Activated gamma-delta T cell treated with anti-CD3 and anti-CD28 coated beads, Interleukin-2, amount 50 U/mL, for 16 hours (primary cell): ENCODE measurements at regions not wholly inside any gene's neighbourhood (a gene's known extent, or its start where the extent isn't known, plus 50 kb on each side); places are given as distances from the start of the nearest gene placed in this dataset.
"Not testable (repeated sequence)": the region's sequence is repeated elsewhere in the genome, so short reads cannot be mapped to it uniquely, and the experiment has no call there.

Experiments used
- DNase-seq: peaks from one replicate; pipeline ENCODE4 v3.0.0-alpha.2; 2020; ENCODE audit warnings: low read depth

DNA sequence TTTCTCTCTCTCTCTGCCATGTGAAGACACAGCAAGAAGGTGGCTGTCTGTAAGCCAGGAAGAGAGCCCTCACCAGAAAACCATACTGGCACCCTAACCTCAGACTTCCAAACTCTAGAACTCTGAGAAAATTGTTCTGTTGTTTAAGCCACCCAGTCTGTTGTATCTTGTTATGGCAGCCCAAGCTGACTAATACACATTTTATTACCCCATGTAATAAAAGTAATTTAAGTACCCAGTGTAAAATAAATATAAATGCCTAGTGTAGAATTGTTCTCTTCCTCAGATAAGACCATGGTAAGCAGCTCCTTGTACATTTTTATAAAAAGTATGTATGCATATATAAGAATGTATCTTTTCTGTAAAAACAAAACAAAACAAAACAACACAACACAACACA, 119.7 kb downstream of the DTL start:
- no peak for DNase-seq

GRCh38 chr1:212157252-212157651, 121.7 kb downstream of the DTL start:
- no peak for DNase-seq

DNA sequence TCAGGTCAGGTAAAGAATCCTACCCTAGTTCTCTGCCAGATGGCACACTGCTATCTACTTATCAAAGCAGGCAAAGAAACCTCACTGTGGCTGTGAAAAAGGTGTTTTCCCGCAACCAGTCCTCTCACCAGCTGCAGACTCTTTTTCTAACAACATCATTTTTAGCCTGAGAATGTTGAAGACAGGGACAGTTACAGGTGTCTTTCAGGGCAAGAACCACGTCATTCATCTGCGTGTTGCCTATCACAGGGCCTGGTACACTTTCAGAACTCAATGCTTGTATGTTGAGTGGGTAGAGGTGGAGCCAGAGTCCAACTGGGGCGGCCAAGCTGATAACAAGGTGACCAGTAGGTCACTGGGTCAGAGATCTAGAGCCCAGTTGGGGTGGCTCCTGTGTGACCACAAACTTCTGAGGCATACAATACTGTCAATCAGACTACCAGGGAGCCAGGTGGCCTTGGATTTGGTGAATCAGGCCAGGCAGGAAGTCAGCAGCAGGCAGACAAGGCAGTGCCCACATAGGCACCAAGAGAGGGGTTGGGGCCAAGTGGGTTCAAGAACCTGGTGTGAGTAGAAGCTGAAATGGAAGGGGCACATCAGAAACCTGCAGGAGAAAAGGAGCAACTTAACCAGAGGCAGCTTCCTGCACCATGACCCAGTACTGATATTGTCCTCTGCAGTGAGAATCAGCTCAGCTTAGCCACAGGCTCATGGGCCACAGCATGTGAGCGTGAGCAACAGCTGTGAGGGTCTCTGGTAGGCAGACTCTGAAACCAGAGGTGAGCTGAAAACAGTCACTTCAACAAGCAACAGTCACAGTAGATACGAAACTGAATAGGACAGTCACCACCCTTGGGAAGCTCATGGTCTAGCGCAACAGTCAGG, 123.6 kb downstream of the DTL start:
- DNase-seq: peak; percentile 3

DNA sequence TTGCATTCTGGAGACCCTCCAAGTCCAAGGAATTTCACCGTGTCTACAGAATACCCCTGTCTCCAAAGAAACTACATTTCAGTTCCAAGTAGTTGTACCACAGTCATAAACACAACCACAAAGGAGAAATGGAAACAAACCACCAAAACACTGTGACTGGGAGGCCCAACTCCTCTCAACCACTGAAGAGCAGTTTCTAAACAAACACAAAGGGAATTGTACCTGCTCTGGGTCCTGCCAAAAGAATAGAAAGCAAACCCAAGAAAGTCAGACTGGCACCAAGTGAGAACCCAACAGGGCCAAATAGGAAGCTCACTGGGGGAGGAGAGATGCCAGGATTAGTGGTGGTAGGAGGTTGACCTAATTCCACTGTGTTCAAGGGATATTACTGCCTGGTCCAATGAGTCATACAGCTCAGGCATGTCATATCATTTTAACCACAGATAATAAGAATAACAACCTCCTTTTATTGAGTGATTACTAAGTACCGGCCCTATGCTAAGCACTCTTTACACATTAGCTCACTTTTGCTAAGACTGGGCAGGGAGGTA, 123.9 kb upstream of the PPP2R5A start:
- no peak for DNase-seq

DNA sequence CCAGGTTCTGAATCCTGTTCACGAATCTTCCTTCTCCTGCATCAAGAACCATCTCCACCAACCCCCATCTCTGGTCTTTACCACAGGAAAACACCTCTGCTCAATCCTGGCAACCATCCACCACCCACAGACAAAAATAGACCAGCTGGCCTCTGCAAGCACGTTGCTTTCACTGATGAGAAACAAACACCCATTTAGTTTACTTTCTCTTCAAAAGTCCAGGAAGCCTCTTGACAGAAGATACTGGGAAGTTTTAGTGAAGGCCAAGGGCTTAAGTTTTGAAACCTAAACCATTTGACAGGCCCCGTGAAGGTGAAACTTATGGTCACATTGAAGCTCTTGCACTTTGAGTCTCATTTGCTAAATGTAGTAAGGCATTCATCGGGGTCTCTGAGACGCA, 122.6 kb upstream of the PPP2R5A start:
- DNase-seq: peak; percentile 31

GRCh38 chr1:212164095-212164872, 120.9 kb upstream of the PPP2R5A start:
- DNase-seq: no peak

- DNase-seq: no peak
Measured at GRCh38 chr1:212166244-212166643, 119.0 kb upstream of the PPP2R5A start.

- DNase-seq: no peak
Measured at GRCh38 chr1:212166644-212167043, 118.6 kb upstream of the PPP2R5A start.

GRCh38 chr1:212167098-212167497, 118.1 kb upstream of the PPP2R5A start:
- no peak for DNase-seq

DNA sequence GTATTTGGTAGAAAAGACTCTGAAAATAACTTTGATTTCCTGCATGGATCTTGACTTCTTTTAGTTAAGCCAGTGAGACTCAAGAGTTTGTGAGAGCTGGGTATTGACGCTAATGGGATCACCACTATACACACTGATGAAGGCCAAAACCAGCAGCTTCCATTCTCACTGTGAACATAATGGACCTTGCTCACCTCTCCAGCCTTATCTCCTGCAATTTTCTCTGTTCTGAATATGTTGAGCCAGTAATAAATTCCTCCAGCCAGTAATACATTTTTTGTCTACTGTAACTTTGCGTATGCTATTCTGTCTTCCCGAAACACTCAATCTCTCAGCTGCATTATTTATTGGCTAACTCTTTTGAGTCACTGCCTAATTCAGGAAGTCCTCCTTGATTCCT, 111.6 kb upstream of the PPP2R5A start:
- DNase-seq: no peak

GRCh38 chr1:212174295-212174694, 110.9 kb upstream of the PPP2R5A start:
- DNase-seq: not testable (repeated sequence)

DNA sequence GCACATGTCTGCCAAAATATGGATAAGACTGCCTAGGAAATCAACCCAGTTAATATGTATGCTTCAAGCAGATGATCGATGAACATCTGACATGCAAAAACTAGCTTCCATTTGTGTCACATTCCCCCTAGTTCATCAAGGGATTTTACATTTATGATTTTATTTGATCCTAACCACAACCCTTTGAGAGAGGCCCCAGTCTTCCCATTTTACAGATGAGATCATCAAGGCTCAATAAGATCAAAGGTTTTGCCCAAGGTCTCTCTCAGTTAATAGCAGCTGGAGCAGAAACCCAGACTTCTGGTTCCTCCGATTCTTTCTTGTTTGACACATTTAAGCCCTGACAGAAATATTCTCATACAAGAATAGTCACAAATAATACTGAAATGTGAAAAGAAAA, 107.7 kb upstream of the PPP2R5A start:
- no peak for DNase-seq

GRCh38 chr1:212178851-212179250, 106.4 kb upstream of the PPP2R5A start:
- DNase-seq: no peak

GRCh38 chr1:212179394-212180076, 105.7 kb upstream of the PPP2R5A start:
- DNase-seq: no peak

DNA sequence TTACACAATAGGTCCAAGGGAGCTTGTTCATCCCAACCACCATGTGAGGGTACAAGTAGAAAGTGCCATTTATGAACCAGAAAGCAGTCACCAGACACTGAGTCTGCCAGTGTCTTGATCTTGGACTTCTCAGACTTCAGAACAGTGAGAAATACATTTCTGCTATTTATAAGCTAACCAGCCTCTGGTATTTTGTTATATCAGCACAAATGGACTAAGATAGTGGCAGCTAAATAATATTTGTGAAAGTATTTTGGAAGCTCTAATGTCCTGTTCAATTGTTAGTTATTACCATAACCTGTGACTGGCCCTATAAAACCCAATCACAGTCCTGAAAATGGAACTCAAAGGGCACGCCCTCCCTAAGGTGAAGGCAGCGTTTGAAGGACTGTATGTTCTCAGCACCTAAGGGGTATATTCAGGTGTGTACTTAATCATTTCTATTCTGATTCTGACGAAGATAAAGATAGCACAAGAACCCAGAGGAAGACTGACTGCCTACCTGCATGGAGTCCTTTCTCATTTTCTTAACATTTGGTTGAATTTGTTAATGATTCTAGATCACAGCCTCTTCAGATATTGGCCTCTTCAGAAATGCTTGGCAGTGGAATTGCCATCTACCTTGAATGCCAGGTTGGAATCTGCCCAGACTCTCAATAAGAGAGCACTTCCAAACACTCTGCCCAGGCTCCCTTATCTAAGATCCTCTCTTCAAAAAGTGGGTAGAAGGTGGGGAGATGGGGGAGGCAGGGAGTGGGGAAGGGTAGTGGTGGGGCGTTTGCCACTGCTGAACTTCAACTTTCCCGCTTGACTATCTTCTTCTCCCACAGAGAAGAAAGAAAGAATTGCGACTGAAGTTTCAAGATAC, 104.0 kb upstream of the PPP2R5A start:
- DNase-seq: no peak

- no peak for DNase-seq
Measured at GRCh38 chr1:212182171-212182570, 103.0 kb upstream of the PPP2R5A start.

GRCh38 chr1:212182579-212182978, 102.6 kb upstream of the PPP2R5A start:
- DNase-seq: no peak

GRCh38 chr1:212186427-212187207, 98.6 kb upstream of the PPP2R5A start:
- no peak for DNase-seq

DNA sequence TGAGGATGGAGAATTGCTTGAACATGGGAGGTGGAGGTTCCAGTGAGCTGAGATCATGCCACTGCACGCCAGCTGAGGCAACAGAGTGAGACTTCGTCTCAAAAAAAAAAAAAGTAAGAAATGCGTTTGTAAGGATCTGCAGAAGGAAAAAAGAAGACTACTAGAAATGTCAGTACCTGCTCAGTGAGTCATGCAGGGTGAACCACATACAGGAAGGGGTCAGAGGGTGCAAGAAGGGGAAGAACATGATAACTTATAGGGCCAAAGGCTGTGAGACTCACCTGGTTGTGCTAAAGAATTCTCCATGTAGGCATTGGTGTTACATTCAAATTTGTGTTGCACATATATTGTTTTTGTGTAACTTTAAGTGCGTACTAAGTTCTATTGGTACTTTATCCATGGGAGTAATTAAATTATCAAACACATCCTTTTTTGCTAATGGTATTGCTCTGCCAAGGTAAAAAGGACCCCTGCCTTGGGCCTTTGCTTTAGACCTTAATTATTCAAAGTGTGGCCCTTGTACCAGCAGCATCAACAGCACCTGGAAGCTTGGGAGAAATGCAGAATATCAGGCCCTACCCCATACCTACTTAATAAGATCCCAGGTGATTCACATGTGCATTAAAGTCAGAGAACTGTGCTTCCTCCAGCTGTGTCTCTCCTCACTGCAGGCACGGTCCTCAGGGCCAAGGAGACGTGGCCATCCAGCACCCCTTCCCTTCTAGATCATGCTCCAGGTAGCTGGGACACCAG, 96.4 kb upstream of the PPP2R5A start:
- peak; percentile 24 for DNase-seq

DNA sequence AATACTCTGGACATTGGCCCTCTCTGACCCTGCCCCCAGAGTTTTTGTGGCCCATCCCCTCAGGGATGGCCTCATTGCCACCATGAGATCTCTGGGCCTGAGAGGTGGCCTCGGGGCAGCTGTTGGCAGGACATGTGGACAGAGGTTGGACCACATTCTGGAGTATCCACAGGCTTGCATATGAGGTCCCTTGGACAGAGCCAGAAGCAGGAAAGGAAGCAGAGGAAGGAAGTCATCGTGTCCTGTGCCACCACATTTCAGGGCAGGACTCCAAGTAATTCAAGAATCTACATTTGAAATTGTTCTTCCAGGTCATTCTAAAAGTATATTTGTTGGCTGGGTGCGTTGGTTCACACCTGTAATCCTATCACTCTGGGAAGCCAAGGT, 95.9 kb upstream of the PPP2R5A start:
- DNase-seq: no peak
